Gastroesophageal sphincter (tissue), 4 donors: ENCODE measurements at regions not wholly inside any gene's neighbourhood (a gene's known extent, or its start where the extent isn't known, plus 50 kb on each side); places are given as distances from the start of the nearest gene placed in this dataset.
"Not testable (repeated sequence)": the region's sequence is repeated elsewhere in the genome, so short reads cannot be mapped to it uniquely, and the experiment has no call there.

Source experiments
- ATAC-seq: fragments of 150-250 bp; one replicate; pipeline ENCODE4 v1.9.1; 2016; ENCODE audit warnings: mild to moderate bottlenecking, moderate library complexity
- H3K27ac ChIP-seq, 4 donors: fragments of 200-600 bp; sonication (generic) in 3 of 4; 1 replicate in 3 of 4; 2 replicates in 1 of 4; pipeline ENCODE4 v1.5.1; 2016 to 2019
- H3K27me3 ChIP-seq: fragments of 200-600 bp; sonication (generic); one replicate; pipeline ENCODE4 v1.5.1; 2019
- H3K36me3 ChIP-seq, 2 donors: fragments of 200-600 bp; sonication (generic); one replicate each; pipeline ENCODE4 v1.5.1; 2019; ENCODE audit warnings: control low read depth in 1 of 2
- H3K4me1 ChIP-seq, 3 donors: fragments of 200-600 bp; sonication (generic); 1 replicate in 2 of 3; 2 replicates in 1 of 3; pipeline ENCODE4 v1.5.1; 2016 to 2019; ENCODE audit warnings: control low read depth in 2 of 3
- H3K4me3 ChIP-seq, 2 donors: fragments of 200-600 bp; sonication (generic); one replicate each; pipeline ENCODE4 v1.5.1; 2019; ENCODE audit warnings: mild to moderate bottlenecking in 1 of 2, moderate library complexity in 1 of 2
- H3K9me3 ChIP-seq, 3 donors: fragments of 200-600 bp; sonication (generic); one replicate each; pipeline ENCODE4 v1.5.1; 2017 to 2019; ENCODE audit warnings: control low read depth in 2 of 3
- CTCF ChIP-seq, 4 experiments: fragments of 200-600 bp in 2 of 4; fragments of 450-650 bp in 2 of 4; sonication (generic) in 1 of 4; IDR thresholded peaks; one replicate each; pipeline ENCODE4 v1.5.1; 2017 to 2019; ENCODE audit warnings: antibody characterized with exemption in 4 of 4, mild to moderate bottlenecking in 2 of 4, moderate library complexity in 2 of 4
- EP300 ChIP-seq: sonication (generic); formaldehyde crosslinking; IDR thresholded peaks from one replicate; pipeline ENCODE4 v1.6.1; 2017; ENCODE audit warnings: antibody characterized with exemption, mild to moderate bottlenecking
- POLR2A ChIP-seq, 2 donors: fragments of 450-650 bp; IDR thresholded peaks; one replicate each; pipeline ENCODE4 v1.6.1; 2017; ENCODE audit warnings: antibody characterized with exemption in 2 of 2, mild to moderate bottlenecking in 2 of 2, moderate library complexity in 1 of 2
- POLR2AphosphoS5 ChIP-seq: sonication (generic); formaldehyde crosslinking; IDR thresholded peaks from one replicate; pipeline ENCODE4 v1.6.1; 2017; ENCODE audit warnings: antibody characterized with exemption
- WGBS, 2 donors: methylation state at CpG; one replicate each; pipeline ENCODE4 v1.1.5; 2018; ENCODE audit warnings: low coverage in 1 of 2; 5-methylcytosine and 5-hydroxymethylcytosine counted together

- ATAC-seq: no peak
- H3K27ac ChIP-seq: no peak overlapping the region
- peaks cover 0 to 60% (median 0%) of the 10 kb centered on the region in 3 donors for H3K9me3 ChIP-seq
- H3K4me3 ChIP-seq: no peak overlapping the region
- no peaks in the 10 kb centered on the region for H3K27me3 ChIP-seq
- H3K36me3 ChIP-seq: no peaks in the 10 kb centered on the region
- no peak for TF ChIP-seq POLR2AphosphoS5
- no peak for TF ChIP-seq CTCF (IDR thresholded peaks at IDR 0.05)
- no peak for TF ChIP-seq POLR2A (IDR thresholded peaks at IDR 0.05)
- no peak for TF ChIP-seq EP300
- H3K4me1 ChIP-seq: no peaks in the 10 kb centered on the region
Observed at GRCh38 chr1:214762902-214763301, 159.9 kb downstream of the CENPF start.

- no peak for TF ChIP-seq POLR2A (IDR thresholded peaks at IDR 0.05)
- no peak for TF ChIP-seq POLR2AphosphoS5
- Histone ChIP-seq H3K4me3 (no peak overlapping the region), H3K36me3 (no peaks in the 10 kb centered on the region), H3K27me3 (no peaks in the 10 kb centered on the region), H3K9me3 (peaks cover 0 to 54% (median 0%) of the 10 kb centered on the region in 3 donors), H3K4me1 (no peaks in the 10 kb centered on the region), H3K27ac (no peak overlapping the region)
- WGBS, 2 donors: no CpG with 5 or more reads among the region's 1 CpG
- ATAC-seq: no peak
Observed at GRCh38 chr1:214764502-214764901, 161.5 kb downstream of the CENPF start.

GRCh38 chr1:214767221-214767620 is 164.2 kb downstream of the CENPF start:
- no peaks in the 10 kb centered on the region for H3K27me3 ChIP-seq
- H3K4me1 ChIP-seq: no peaks in the 10 kb centered on the region
- no peak for TF ChIP-seq POLR2AphosphoS5
- no peak for TF ChIP-seq CTCF (IDR thresholded peaks at IDR 0.05)
- no peak for TF ChIP-seq EP300
- no peak for TF ChIP-seq POLR2A (IDR thresholded peaks at IDR 0.05)
- H3K4me3 ChIP-seq: no peak overlapping the region
- H3K36me3 ChIP-seq: no peaks in the 10 kb centered on the region
- no peak overlapping the region for H3K27ac ChIP-seq
- H3K9me3 ChIP-seq: peaks cover 0 to 31% (median 0%) of the 10 kb centered on the region in 3 donors
- no peak for ATAC-seq

DNA sequence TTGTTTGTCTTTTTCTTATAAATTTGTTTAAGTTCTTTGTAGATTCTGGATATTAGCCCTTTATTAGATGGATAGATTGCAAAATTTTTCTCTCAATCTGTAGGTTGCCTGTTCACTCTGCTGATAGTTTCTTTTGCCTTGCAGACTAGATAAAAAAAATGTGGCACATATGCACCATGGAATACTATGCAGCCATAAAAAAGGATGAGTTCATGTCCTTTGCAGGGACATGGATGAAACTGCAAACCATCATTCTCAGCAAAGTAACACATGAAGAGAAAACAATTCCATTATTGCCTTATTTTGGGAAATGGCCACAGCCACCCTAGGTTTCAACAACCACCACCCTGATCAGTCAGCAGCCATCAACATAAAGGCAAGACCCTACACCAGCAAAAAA is 166.7 kb downstream of the CENPF start:
- H3K27ac ChIP-seq, H3K4me3 ChIP-seq, H3K4me1 ChIP-seq, ATAC-seq, H3K36me3 ChIP-seq, H3K27me3 ChIP-seq, H3K9me3 ChIP-seq: not testable (repeated sequence)

DNA sequence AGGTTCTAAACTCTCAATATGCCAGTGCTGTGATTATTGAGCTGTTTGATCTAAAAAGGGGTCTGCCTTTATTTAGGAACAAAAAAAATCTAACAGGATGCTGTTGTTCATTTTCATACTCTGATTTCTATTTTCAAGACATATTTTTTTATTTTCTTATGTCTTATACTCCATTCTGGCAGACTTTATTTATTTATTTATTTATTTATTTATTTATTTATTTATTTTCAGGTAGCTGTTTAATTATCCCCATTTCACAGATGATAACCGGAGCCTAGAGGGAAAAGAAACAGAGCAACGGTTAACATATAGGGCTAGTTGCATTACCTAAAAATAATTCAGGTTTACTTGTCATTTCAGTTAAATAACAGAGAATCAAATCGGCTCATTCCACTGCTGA is 174.4 kb downstream of the CENPF start:
- H3K4me3 ChIP-seq: no peak overlapping the region
- 75 to 96% methylated on average over 3 of the region's 3 CpGs for WGBS, 2 donors
- no peaks in the 10 kb centered on the region for H3K36me3 ChIP-seq
- no peak for TF ChIP-seq POLR2AphosphoS5
- ATAC-seq: no peak
- H3K4me1 ChIP-seq: no peaks in the 10 kb centered on the region
- H3K27ac ChIP-seq: no peak overlapping the region
- no peaks in the 10 kb centered on the region for H3K27me3 ChIP-seq
- H3K9me3 ChIP-seq: no peaks in the 10 kb centered on the region

DNA sequence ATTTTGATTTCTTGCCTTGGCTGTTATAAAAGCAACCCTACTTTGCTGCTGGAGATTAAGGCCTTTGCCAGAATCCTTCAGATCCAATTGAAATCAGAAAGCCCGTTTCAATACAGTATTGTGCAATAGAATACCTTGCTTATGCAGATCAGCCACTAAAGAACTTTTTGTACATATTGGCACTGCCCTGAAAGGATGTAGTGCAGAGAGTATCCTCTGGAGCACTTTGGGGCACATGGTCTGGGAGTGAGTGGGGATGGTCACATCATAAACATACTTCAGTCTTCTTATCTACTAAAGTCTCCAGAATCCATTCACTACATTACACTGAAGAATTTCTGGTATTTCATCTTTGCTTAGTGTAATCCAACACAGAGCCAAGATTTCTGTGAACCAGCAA is 189.0 kb downstream of the CENPF start:
- ATAC-seq: no peak
- 25% methylated on average over 1 of the region's 1 CpG; no CpG with 5 or more reads in 1 of the 2 donors for WGBS, 2 donors

More for the DNA sequence above, 189.0 kb downstream of the CENPF start:
- TF ChIP-seq POLR2A (IDR thresholded peaks at IDR 0.05) (no peak), CTCF (IDR thresholded peaks at IDR 0.05) (no peak), POLR2AphosphoS5 (no peak), EP300 (no peak)
- Histone ChIP-seq H3K27ac (no peak overlapping the region), H3K4me1 (no peaks in the 10 kb centered on the region), H3K4me3 (no peak overlapping the region), H3K9me3 (no peaks in the 10 kb centered on the region), H3K27me3 (no peaks in the 10 kb centered on the region), H3K36me3 (no peaks in the 10 kb centered on the region)
